ENCODE measurements at regions not wholly inside any gene's neighbourhood (a gene's known extent, or its start where the extent isn't known, plus 50 kb on each side); places are given as distances from the start of the nearest gene placed in this dataset.
A peak's percentile ranks its signal among the peaks of the same experiment; 100 is the strongest.
"Not testable (repeated sequence)": the region's sequence is repeated elsewhere in the genome, so short reads cannot be mapped to it uniquely, and the experiment has no call there.

- TF ChIP-seq GATA1 (IDR thresholded peaks at IDR 0.05; ENCODE audit: low read depth, low read length) (no peak), POLR2A (IDR thresholded peaks at IDR 0.05; ENCODE audit: low read length) (no peak)
- DNase-seq: no peak
Observed at GRCh38 chr7:121766676-121767075, 106.3 kb upstream of the PTPRZ1 start.

- no peak for DNase-seq
Observed at GRCh38 chr7:121761399-121761798, 111.6 kb upstream of the PTPRZ1 start.

GRCh38 chr7:121755818-121756552 is 117.0 kb upstream of the PTPRZ1 start:
- DNase-seq: no peak
- no peak for TF ChIP-seq GATA1 (IDR thresholded peaks at IDR 0.05; ENCODE audit: low read depth, low read length)
- TF ChIP-seq POLR2A (IDR thresholded peaks at IDR 0.05; ENCODE audit: low read length): no peak

More at GRCh38 chr7:121761399-121761798, 111.6 kb upstream of the PTPRZ1 start:
- TF ChIP-seq POLR2A (IDR thresholded peaks at IDR 0.05; ENCODE audit: low read length): no peak
- TF ChIP-seq GATA1 (IDR thresholded peaks at IDR 0.05; ENCODE audit: low read depth, low read length): no peak

- no peak for DNase-seq
- TF ChIP-seq GATA1 (IDR thresholded peaks at IDR 0.05; ENCODE audit: low read depth, low read length) (no peak), POLR2A (IDR thresholded peaks at IDR 0.05; ENCODE audit: low read length) (no peak)
Observed at GRCh38 chr7:121755286-121755685, 117.7 kb upstream of the PTPRZ1 start.

GRCh38 chr7:121753944-121754343 is 119.0 kb upstream of the PTPRZ1 start:
- no peak for TF ChIP-seq POLR2A (IDR thresholded peaks at IDR 0.05; ENCODE audit: low read length)
- no peak for TF ChIP-seq GATA1 (IDR thresholded peaks at IDR 0.05; ENCODE audit: low read depth, low read length)
- DNase-seq: no peak

- DNase-seq: peak in 1 of 2 experiments; percentile 7
- TF ChIP-seq POLR2A (IDR thresholded peaks at IDR 0.05; ENCODE audit: low read length) (no peak), GATA1 (IDR thresholded peaks at IDR 0.05; ENCODE audit: low read depth, low read length) (no peak)
Observed at GRCh38 chr7:121752706-121753105, 120.3 kb upstream of the PTPRZ1 start.

- TF ChIP-seq GATA1 (IDR thresholded peaks at IDR 0.05; ENCODE audit: low read depth, low read length): no peak
- TF ChIP-seq POLR2A (IDR thresholded peaks at IDR 0.05; ENCODE audit: low read length): no peak
- DNase-seq: no peak
Observed at GRCh38 chr7:121748546-121748945, 124.4 kb upstream of the PTPRZ1 start.

GRCh38 chr7:121745856-121746255 is 127.1 kb upstream of the PTPRZ1 start:
- no peak for DNase-seq
- TF ChIP-seq POLR2A (IDR thresholded peaks at IDR 0.05; ENCODE audit: low read length): no peak
- TF ChIP-seq GATA1 (IDR thresholded peaks at IDR 0.05; ENCODE audit: low read depth, low read length): no peak

GRCh38 chr7:121744877-121745276 is 128.1 kb upstream of the PTPRZ1 start:
- no peak for TF ChIP-seq GATA1 (IDR thresholded peaks at IDR 0.05; ENCODE audit: low read depth, low read length)
- no peak for TF ChIP-seq POLR2A (IDR thresholded peaks at IDR 0.05; ENCODE audit: low read length)
- DNase-seq: no peak

GRCh38 chr7:121744319-121744718 is 128.6 kb upstream of the PTPRZ1 start:
- no peak for TF ChIP-seq GATA1 (IDR thresholded peaks at IDR 0.05; ENCODE audit: low read depth, low read length)
- no peak for TF ChIP-seq POLR2A (IDR thresholded peaks at IDR 0.05; ENCODE audit: low read length)
- no peak for DNase-seq

- DNase-seq: no peak
- TF ChIP-seq GATA1 (IDR thresholded peaks at IDR 0.05; ENCODE audit: low read depth, low read length) (no peak), POLR2A (IDR thresholded peaks at IDR 0.05; ENCODE audit: low read length) (no peak)
Observed at GRCh38 chr7:121741896-121742295, 131.1 kb upstream of the PTPRZ1 start.

- no peak for DNase-seq
- TF ChIP-seq POLR2A (IDR thresholded peaks at IDR 0.05; ENCODE audit: low read length) (no peak), GATA1 (IDR thresholded peaks at IDR 0.05; ENCODE audit: low read depth, low read length) (no peak)
Observed at GRCh38 chr7:121739465-121739864, 133.5 kb upstream of the PTPRZ1 start.

- no peak for DNase-seq
- TF ChIP-seq POLR2A (IDR thresholded peaks at IDR 0.05; ENCODE audit: low read length) (no peak), GATA1 (IDR thresholded peaks at IDR 0.05; ENCODE audit: low read depth, low read length) (no peak)
Observed at GRCh38 chr7:121730869-121731268, 142.1 kb upstream of the PTPRZ1 start.

- no peak for DNase-seq
- no peak for TF ChIP-seq POLR2A (IDR thresholded peaks at IDR 0.05; ENCODE audit: low read length)
- no peak for TF ChIP-seq GATA1 (IDR thresholded peaks at IDR 0.05; ENCODE audit: low read depth, low read length)
Observed at GRCh38 chr7:121714559-121715303, 158.2 kb upstream of the PTPRZ1 start.

- DNase-seq: not testable (repeated sequence)
Observed at GRCh38 chr7:121712961-121713360, 160.0 kb upstream of the PTPRZ1 start.
